ENCODE measurements at regions not wholly inside any gene's neighbourhood (a gene's known extent, or its start where the extent isn't known, plus 50 kb on each side); places are given as distances from the start of the nearest gene placed in this dataset.
A peak's percentile ranks its signal among the peaks of the same experiment; 100 is the strongest.
"Not testable (repeated sequence)": the region's sequence is repeated elsewhere in the genome, so short reads cannot be mapped to it uniquely, and the experiment has no call there.

GRCh38 chr3:101119535-101119934 lies 126.3 kb upstream of the ABI3BP start:
- no peak for TF ChIP-seq CTCF (IDR thresholded peaks at IDR 0.05; ENCODE audit: insufficient read depth, low read depth, low read length)
- DNase-seq (ENCODE audit: low read depth): peak; percentile 59

DNA sequence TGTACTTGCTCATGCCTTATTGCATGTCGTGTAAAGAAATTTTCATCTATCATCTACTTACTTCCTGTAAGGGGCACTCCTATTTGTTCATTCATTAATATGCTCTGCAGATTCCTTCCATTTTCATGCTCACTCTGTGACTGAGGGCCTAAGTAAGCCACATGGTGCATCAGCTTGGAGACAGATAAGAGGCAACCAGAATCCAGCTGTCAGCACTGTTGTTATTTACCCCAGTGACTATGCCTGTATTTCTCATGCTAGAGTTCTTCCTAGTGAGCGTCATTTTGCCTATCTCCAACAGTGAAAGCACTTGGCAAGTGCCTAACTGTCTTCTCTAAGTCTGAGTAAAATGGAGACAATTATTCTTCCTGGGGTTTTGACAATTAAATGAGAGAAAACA lies 124.8 kb upstream of the ABI3BP start:
- DNase-seq (ENCODE audit: low read depth): no peak

More at GRCh38 chr3:101119535-101119934, 126.3 kb upstream of the ABI3BP start:
- no peak overlapping the region for H3K4me3 ChIP-seq (ENCODE audit: low read depth, low read length)

GRCh38 chr3:101117465-101117864 lies 124.2 kb upstream of the ABI3BP start:
- no peak for DNase-seq (ENCODE audit: low read depth)
- no peak for TF ChIP-seq CTCF (IDR thresholded peaks at IDR 0.05; ENCODE audit: insufficient read depth, low read depth, low read length)
- H3K4me3 ChIP-seq (ENCODE audit: low read depth, low read length): no peak overlapping the region

More for the DNA sequence above, 124.8 kb upstream of the ABI3BP start:
- H3K4me3 ChIP-seq (ENCODE audit: low read depth, low read length): no peak overlapping the region
- no peak for TF ChIP-seq CTCF (IDR thresholded peaks at IDR 0.05; ENCODE audit: insufficient read depth, low read depth, low read length)

- not testable (repeated sequence) for H3K4me3 ChIP-seq (ENCODE audit: low read depth, low read length); DNase-seq (ENCODE audit: low read depth)
These were observed 117.1 kb upstream of the ABI3BP start for GRCh38 chr3:101110295-101110694.

DNA sequence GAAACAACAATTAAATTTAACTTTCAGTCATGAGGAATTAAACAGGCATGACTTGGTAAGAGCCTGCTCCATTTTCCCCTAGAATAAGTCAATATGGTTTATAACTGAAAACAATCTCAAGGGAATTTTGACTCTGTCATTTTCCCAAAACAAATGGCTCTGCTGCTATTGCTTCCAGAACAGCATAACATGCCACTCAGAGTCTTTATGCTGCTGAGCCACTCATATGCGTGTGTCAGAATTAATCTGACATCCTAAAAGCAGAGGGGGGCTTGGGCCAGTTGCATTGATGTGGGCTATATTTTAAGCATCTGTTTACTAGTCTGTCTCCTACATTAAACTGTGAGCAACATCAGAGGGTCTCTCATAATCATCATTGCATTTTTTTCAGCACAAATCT lies 111.1 kb upstream of the ABI3BP start:
- DNase-seq (ENCODE audit: low read depth): no peak
- TF ChIP-seq CTCF (IDR thresholded peaks at IDR 0.05; ENCODE audit: insufficient read depth, low read depth, low read length): no peak
- no peak overlapping the region for H3K4me3 ChIP-seq (ENCODE audit: low read depth, low read length)

GRCh38 chr3:101102678-101103296 lies 109.6 kb upstream of the ABI3BP start:
- DNase-seq (ENCODE audit: low read depth): peak; percentile 79
- peak; percentile 2 for TF ChIP-seq CTCF (IDR thresholded peaks at IDR 0.05; ENCODE audit: insufficient read depth, low read depth, low read length)
- H3K4me3 ChIP-seq (ENCODE audit: low read depth, low read length): no peak overlapping the region

- DNase-seq (ENCODE audit: low read depth): no peak
- H3K4me3 ChIP-seq (ENCODE audit: low read depth, low read length): no peak overlapping the region
- no peak for TF ChIP-seq CTCF (IDR thresholded peaks at IDR 0.05; ENCODE audit: insufficient read depth, low read depth, low read length)
These were observed 107.3 kb upstream of the ABI3BP start for GRCh38 chr3:101100361-101101009.
